ENCODE measurements at regions not wholly inside any gene's neighbourhood (a gene's known extent, or its start where the extent isn't known, plus 50 kb on each side); places are given as distances from the start of the nearest gene placed in this dataset.
"Not testable (repeated sequence)": the region's sequence is repeated elsewhere in the genome, so short reads cannot be mapped to it uniquely, and the experiment has no call there.

- Mint-ChIP-seq H3K27me3 (ENCODE audit: low read depth) (no peaks in the 10 kb centered on the region), H3K9me3 (peaks cover 9% of the 10 kb centered on the region), H3K4me3 (no peak overlapping the region), H3K36me3 (ENCODE audit: low read depth) (no peaks in the 10 kb centered on the region), H3K4me1 (ENCODE audit: low read depth) (no peaks in the 10 kb centered on the region), H3K27ac (no peak overlapping the region)
- CTCF ChIA-PET = no interaction called here
- DNase-seq = no peak
- intact Hi-C loops (cut with micrococcal nuclease) = no loop called here
Measured at GRCh38 chr5:104533498-104533897, 970.9 kb upstream of the NUDT12 start.

GRCh38 chr5:104526866-104527265 is 964.3 kb upstream of the NUDT12 start:
- intact Hi-C loops (cut with micrococcal nuclease) = no loop called here
- DNase-seq = no peak
- H3K4me3 Mint-ChIP-seq = no peak overlapping the region
- CTCF ChIA-PET = no interaction called here
- H3K27ac Mint-ChIP-seq = no peak overlapping the region
- no peaks in the 10 kb centered on the region for H3K4me1 Mint-ChIP-seq (ENCODE audit: low read depth)
- no peaks in the 10 kb centered on the region for H3K36me3 Mint-ChIP-seq (ENCODE audit: low read depth)
- peaks cover 3% of the 10 kb centered on the region for H3K9me3 Mint-ChIP-seq
- no peaks in the 10 kb centered on the region for H3K27me3 Mint-ChIP-seq (ENCODE audit: low read depth)

- no peaks in the 10 kb centered on the region for H3K36me3 Mint-ChIP-seq (ENCODE audit: low read depth)
- DNase-seq = no peak
- no peak overlapping the region for H3K27ac Mint-ChIP-seq
- H3K9me3 Mint-ChIP-seq = peaks cover 5% of the 10 kb centered on the region
- intact Hi-C loops (cut with micrococcal nuclease) = no loop called here
- CTCF ChIA-PET = no interaction called here
- H3K4me1 Mint-ChIP-seq (ENCODE audit: low read depth) = no peaks in the 10 kb centered on the region
- no peaks in the 10 kb centered on the region for H3K27me3 Mint-ChIP-seq (ENCODE audit: low read depth)
- no peak overlapping the region for H3K4me3 Mint-ChIP-seq
Measured at GRCh38 chr5:104513640-104514072, 951.1 kb upstream of the NUDT12 start.

DNA sequence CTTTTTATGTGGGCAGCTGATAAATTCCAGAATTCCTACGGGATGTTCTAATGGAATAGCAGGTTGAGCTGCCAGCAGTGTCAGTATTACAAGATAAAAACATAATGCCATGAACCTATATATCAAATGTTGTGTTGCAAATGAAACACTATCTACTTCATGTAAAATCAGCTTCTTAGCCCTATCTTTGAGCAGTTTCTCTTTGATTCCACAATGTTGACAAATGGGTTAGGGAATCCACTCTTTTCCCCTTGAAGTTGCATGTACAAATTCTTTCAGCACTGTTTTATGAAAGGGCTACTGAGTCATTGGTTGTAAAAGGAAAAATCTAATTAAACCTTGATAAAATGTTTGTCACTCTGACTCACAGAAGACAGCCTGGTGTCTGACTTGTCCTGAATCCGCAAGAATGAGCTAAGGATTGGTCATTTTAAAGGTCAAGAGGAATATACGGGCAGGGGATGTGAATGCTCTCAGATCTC is 950.6 kb upstream of the NUDT12 start:
- no peak for DNase-seq
- H3K27ac Mint-ChIP-seq = no peak overlapping the region
- intact Hi-C loops (cut with micrococcal nuclease) = no loop called here
- H3K9me3 Mint-ChIP-seq = peaks cover 8% of the 10 kb centered on the region
- H3K4me1 Mint-ChIP-seq (ENCODE audit: low read depth) = no peaks in the 10 kb centered on the region
- CTCF ChIA-PET = no interaction called here
- no peaks in the 10 kb centered on the region for H3K36me3 Mint-ChIP-seq (ENCODE audit: low read depth)
- H3K4me3 Mint-ChIP-seq = no peak overlapping the region
- no peaks in the 10 kb centered on the region for H3K27me3 Mint-ChIP-seq (ENCODE audit: low read depth)

GRCh38 chr5:104512063-104512825 is 949.7 kb upstream of the NUDT12 start:
- H3K36me3 Mint-ChIP-seq (ENCODE audit: low read depth) = no peaks in the 10 kb centered on the region
- CTCF ChIA-PET = no interaction called here
- no peaks in the 10 kb centered on the region for H3K27me3 Mint-ChIP-seq (ENCODE audit: low read depth)
- H3K9me3 Mint-ChIP-seq = peaks cover 8% of the 10 kb centered on the region
- DNase-seq = no peak
- no peaks in the 10 kb centered on the region for H3K4me1 Mint-ChIP-seq (ENCODE audit: low read depth)
- H3K4me3 Mint-ChIP-seq = no peak overlapping the region
- H3K27ac Mint-ChIP-seq = no peak overlapping the region
- intact Hi-C loops (cut with micrococcal nuclease) = no loop called here

DNA sequence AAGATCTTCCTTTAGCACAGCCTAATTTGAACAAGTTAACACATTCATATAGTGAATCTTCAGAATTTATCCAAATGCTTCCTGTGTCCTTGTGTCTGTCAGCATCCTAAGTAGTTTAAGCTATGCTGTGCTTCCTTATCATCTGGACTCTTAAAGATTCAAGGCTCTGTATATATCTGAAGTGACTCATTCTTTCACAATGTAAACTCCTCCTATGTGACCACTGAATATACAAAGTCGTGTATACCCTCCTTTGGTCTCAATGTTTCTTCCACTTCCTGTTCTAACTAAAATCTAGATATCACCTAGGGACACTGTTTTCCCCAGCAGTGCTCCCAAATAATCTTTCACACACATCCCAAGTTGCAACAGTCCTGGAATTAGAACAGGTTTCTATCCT is 935.7 kb upstream of the NUDT12 start:
- Mint-ChIP-seq H3K9me3 (peaks cover 10% of the 10 kb centered on the region), H3K27ac (no peak overlapping the region), H3K36me3 (ENCODE audit: low read depth) (no peaks in the 10 kb centered on the region), H3K4me3 (no peak overlapping the region), H3K27me3 (ENCODE audit: low read depth) (no peaks in the 10 kb centered on the region), H3K4me1 (ENCODE audit: low read depth) (no peaks in the 10 kb centered on the region)
- no peak for DNase-seq
- CTCF ChIA-PET = interaction anchor here (0.8 kb wide), 1 partner anchor 1288 kb away, joined by 3 read pairs; no protein-coding TSS in a partner anchor
- intact Hi-C loops (cut with micrococcal nuclease) = no loop called here

- H3K9me3 Mint-ChIP-seq = no peaks in the 10 kb centered on the region
- H3K36me3 Mint-ChIP-seq (ENCODE audit: low read depth) = no peaks in the 10 kb centered on the region
- H3K4me1 Mint-ChIP-seq (ENCODE audit: low read depth) = no peaks in the 10 kb centered on the region
- no peak overlapping the region for H3K4me3 Mint-ChIP-seq
- intact Hi-C loops (cut with micrococcal nuclease) = no loop called here
- H3K27ac Mint-ChIP-seq = no peak overlapping the region
- no peaks in the 10 kb centered on the region for H3K27me3 Mint-ChIP-seq (ENCODE audit: low read depth)
- CTCF ChIA-PET = no interaction called here
- DNase-seq = no peak
Measured at GRCh38 chr5:104494083-104494482, 931.5 kb upstream of the NUDT12 start.

DNA sequence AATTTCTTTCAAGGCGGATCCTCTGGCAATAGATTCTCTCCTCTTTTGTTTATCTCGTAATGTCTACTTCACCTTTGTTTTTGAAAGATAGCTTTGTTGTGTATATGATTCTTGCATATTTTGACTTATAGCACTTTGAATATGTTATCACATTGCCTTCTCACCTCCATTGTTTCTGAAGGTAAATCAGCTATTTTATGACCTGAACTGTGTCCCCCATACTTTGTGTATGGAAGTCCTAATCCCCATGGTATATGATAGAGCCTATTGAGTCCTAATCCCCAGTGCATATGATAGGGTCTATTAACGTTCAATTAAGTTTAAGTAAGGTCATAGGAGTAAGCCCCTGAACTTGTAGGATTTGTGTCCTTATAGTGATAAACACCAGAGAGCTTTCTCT is 910.2 kb upstream of the NUDT12 start:
- CTCF ChIA-PET = no interaction called here
- H3K36me3 Mint-ChIP-seq (ENCODE audit: low read depth) = no peaks in the 10 kb centered on the region
- no peaks in the 10 kb centered on the region for H3K27me3 Mint-ChIP-seq (ENCODE audit: low read depth)
- intact Hi-C loops (cut with micrococcal nuclease) = no loop called here
- no peak for DNase-seq
- no peak overlapping the region for H3K4me3 Mint-ChIP-seq
- H3K9me3 Mint-ChIP-seq = peaks cover 13% of the 10 kb centered on the region
- no peaks in the 10 kb centered on the region for H3K4me1 Mint-ChIP-seq (ENCODE audit: low read depth)
- no peak overlapping the region for H3K27ac Mint-ChIP-seq

DNA sequence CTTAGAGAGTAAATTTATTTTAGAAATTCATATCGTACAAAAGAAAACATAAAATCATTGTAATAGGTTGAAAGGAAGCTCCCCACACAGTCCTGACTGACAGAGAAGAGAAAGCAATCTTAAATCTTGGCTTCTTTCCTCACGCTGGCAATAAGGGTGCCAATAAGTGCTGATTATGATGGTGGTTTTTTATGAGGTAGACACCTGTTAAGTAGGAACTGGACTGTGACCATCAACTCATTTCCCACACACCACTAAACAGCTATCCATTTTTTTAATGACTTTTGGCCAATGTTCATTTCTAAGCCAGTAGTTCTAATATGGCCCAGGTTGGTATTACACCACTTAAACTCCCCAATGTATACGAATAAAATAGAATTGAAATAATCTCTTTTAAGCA is 893.5 kb upstream of the NUDT12 start:
- Mint-ChIP-seq H3K36me3 (ENCODE audit: low read depth) (no peaks in the 10 kb centered on the region), H3K27ac (no peak overlapping the region), H3K9me3 (peaks cover 2% of the 10 kb centered on the region), H3K4me3 (no peak overlapping the region), H3K27me3 (ENCODE audit: low read depth) (no peaks in the 10 kb centered on the region), H3K4me1 (ENCODE audit: low read depth) (no peaks in the 10 kb centered on the region)
- intact Hi-C loops (cut with micrococcal nuclease) = no loop called here
- no peak for DNase-seq
- CTCF ChIA-PET = no interaction called here

GRCh38 chr5:104452550-104452949 is 890.0 kb upstream of the NUDT12 start:
- H3K9me3 Mint-ChIP-seq = no peaks in the 10 kb centered on the region
- H3K4me1 Mint-ChIP-seq (ENCODE audit: low read depth) = no peaks in the 10 kb centered on the region
- no peak overlapping the region for H3K4me3 Mint-ChIP-seq
- no peak overlapping the region for H3K27ac Mint-ChIP-seq
- no peak for DNase-seq
- intact Hi-C loops (cut with micrococcal nuclease) = no loop called here
- H3K36me3 Mint-ChIP-seq (ENCODE audit: low read depth) = no peaks in the 10 kb centered on the region
- H3K27me3 Mint-ChIP-seq (ENCODE audit: low read depth) = no peaks in the 10 kb centered on the region
- CTCF ChIA-PET = no interaction called here

DNA sequence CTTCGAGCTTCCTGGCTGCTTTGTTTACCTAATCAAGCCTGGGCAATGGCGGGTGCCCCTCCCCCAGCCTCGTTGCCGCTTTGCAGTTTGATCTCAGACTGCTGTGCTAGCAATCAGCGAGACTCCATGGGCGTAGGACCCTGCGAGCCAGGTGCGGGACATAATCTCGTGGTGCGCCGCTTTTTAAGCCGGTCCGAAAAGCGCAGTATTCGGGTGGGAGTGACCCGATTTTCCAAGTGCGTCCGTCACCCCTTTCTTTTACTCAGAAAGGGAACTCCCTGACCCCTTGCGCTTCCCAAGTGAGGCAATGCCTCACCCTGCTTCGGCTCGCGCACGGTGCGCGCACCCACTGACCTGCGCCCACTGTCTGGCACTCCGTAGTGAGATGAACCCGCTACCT is 889.3 kb upstream of the NUDT12 start:
- H3K4me3 Mint-ChIP-seq; CTCF ChIA-PET; H3K9me3 Mint-ChIP-seq; H3K27me3 Mint-ChIP-seq (ENCODE audit: low read depth); H3K36me3 Mint-ChIP-seq (ENCODE audit: low read depth); intact Hi-C loops (cut with micrococcal nuclease); H3K4me1 Mint-ChIP-seq (ENCODE audit: low read depth); H3K27ac Mint-ChIP-seq; DNase-seq: not testable (repeated sequence)

DNA sequence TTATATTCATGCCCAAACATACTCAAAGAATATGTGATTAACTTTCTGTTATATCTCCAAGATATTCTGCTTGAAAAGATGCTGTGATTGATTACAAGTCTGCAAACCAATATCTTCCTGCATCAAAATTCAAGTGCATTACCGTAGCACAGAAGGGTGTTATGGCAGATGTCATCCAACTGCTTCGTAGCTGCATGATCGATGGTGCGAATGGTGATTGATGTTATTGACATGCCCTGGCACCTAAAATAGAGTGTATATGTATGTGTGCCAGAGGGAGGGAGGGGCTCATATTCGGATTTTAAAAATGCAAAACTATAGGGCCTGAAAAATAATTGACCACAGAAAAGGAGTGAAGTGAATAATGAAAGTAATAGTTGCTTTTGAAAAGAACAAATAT is 882.1 kb upstream of the NUDT12 start:
- H3K4me3 Mint-ChIP-seq = no peak overlapping the region
- no peak overlapping the region for H3K27ac Mint-ChIP-seq
- CTCF ChIA-PET = no interaction called here
- no peaks in the 10 kb centered on the region for H3K4me1 Mint-ChIP-seq (ENCODE audit: low read depth)
- intact Hi-C loops (cut with micrococcal nuclease) = no loop called here
- no peaks in the 10 kb centered on the region for H3K27me3 Mint-ChIP-seq (ENCODE audit: low read depth)
- H3K36me3 Mint-ChIP-seq (ENCODE audit: low read depth) = no peaks in the 10 kb centered on the region
- no peak for DNase-seq
- H3K9me3 Mint-ChIP-seq = no peaks in the 10 kb centered on the region

GRCh38 chr5:104443706-104444105 is 881.1 kb upstream of the NUDT12 start:
- no peaks in the 10 kb centered on the region for H3K4me1 Mint-ChIP-seq (ENCODE audit: low read depth)
- no peak for DNase-seq
- CTCF ChIA-PET = no interaction called here
- no peaks in the 10 kb centered on the region for H3K27me3 Mint-ChIP-seq (ENCODE audit: low read depth)
- H3K4me3 Mint-ChIP-seq = no peak overlapping the region
- no peaks in the 10 kb centered on the region for H3K36me3 Mint-ChIP-seq (ENCODE audit: low read depth)
- no peaks in the 10 kb centered on the region for H3K9me3 Mint-ChIP-seq
- H3K27ac Mint-ChIP-seq = no peak overlapping the region
- intact Hi-C loops (cut with micrococcal nuclease) = no loop called here

Data from activated naive CD4-positive, alpha-beta T cell treated with anti-CD3 and anti-CD28 coated beads for 36 hours (primary cell).